ENCODE measurements at regions not wholly inside any gene's neighbourhood (a gene's known extent, or its start where the extent isn't known, plus 50 kb on each side); places are given as distances from the start of the nearest gene placed in this dataset.
A peak's percentile ranks its signal among the peaks of the same experiment; 100 is the strongest.

GRCh38 chr3:18082551-18083272, 340.3 kb upstream of the TBC1D5 start:
- H3F3A ChIP-seq (replicated peaks; ENCODE audit: low read depth): no peaks in the 10 kb centered on the region
- H3K4me2 ChIP-seq: no peak overlapping the region
- ATAC-seq: no peak
- Mint-ChIP-seq H3K9me3 (no peaks in the 10 kb centered on the region), H3K4me1 (peaks cover 7% of the 10 kb centered on the region), H3K27ac (0 out of 2 replicates have a peak overlapping the region, but pooled peaks have one; percentile 64), H3K36me3 (ENCODE audit: low read depth) (no peaks in the 10 kb centered on the region; the same call in 2 of the 3 replicates), H3K27me3 (ENCODE audit: insufficient read depth, low read depth, poor library complexity) (peaks cover 3% of the 10 kb centered on the region), H3K4me3 (no peak overlapping the region)
- H3K79me2 ChIP-seq (replicated peaks; ENCODE audit: insufficient read depth): no peaks in the 10 kb centered on the region
- H2AFZ ChIP-seq: no peak overlapping the region
- H3K27me3 ChIP-seq (ENCODE audit: insufficient read depth): no peaks in the 10 kb centered on the region
- H3K4me3 ChIP-seq: no peak overlapping the region
- H3K36me3 ChIP-seq (ENCODE audit: insufficient read depth): no peaks in the 10 kb centered on the region
- TF ChIP-seq EZH2 (IDR thresholded peaks at IDR 0.05; ENCODE audit: low read depth, unreplicated experiment): no peak
- TF ChIP-seq POLR2AphosphoS5 (IDR thresholded peaks at IDR 0.05; ENCODE audit: low read depth): no peak
- no peak for TF ChIP-seq CREB1 (CRISPR knock-in tag; IDR thresholded peaks at IDR 0.05; ENCODE audit: low read depth)
- TF ChIP-seq EZH2phosphoT487 (IDR thresholded peaks at IDR 0.05; ENCODE audit: unreplicated experiment): no peak
- TF ChIP-seq STAT1 (IDR thresholded peaks at IDR 0.05; ENCODE audit: unreplicated experiment): no peak
- TF ChIP-seq ETS1 (IDR thresholded peaks at IDR 0.05): no peak
- TF ChIP-seq ZNF462 (CRISPR knock-in tag; IDR thresholded peaks at IDR 0.05): no peak
- no peak for TF ChIP-seq REST (IDR thresholded peaks at IDR 0.05; ENCODE audit: unreplicated experiment)
- no peak for TF ChIP-seq CTCF (conservative IDR thresholded peaks at IDR 0.05; ENCODE audit: low read depth in 2 of 2)
- no peak for TF ChIP-seq JUNB (IDR thresholded peaks at IDR 0.05; ENCODE audit: unreplicated experiment)
- TF ChIP-seq NANOG (IDR thresholded peaks at IDR 0.05; ENCODE audit: borderline replicate concordance): no peak
- no peak for TF ChIP-seq ZNF331 (CRISPR knock-in tag; IDR thresholded peaks at IDR 0.05; ENCODE audit: low read depth)
- TF ChIP-seq ZNF114 (CRISPR knock-in tag; IDR thresholded peaks at IDR 0.05): no peak
- H3K9me2 ChIP-seq (ENCODE audit: insufficient read depth): peaks cover 11% of the 10 kb centered on the region; the same call in 1 of the 2 replicates
- H3K27ac ChIP-seq (ENCODE audit: low read depth): no peak overlapping the region
- DNase-seq (ENCODE audit: low spot score): no peak
- H4K20me1 ChIP-seq (replicated peaks; ENCODE audit: insufficient read depth): no peaks in the 10 kb centered on the region
- H3K4me1 ChIP-seq (ENCODE audit: insufficient read depth): no peaks in the 10 kb centered on the region
